ENCODE measurements at regions not wholly inside any gene's neighbourhood (a gene's known extent, or its start where the extent isn't known, plus 50 kb on each side); places are given as distances from the start of the nearest gene placed in this dataset.

GRCh38 chr9:85260275-85260845, 481.4 kb downstream of the AGTPBP1 start:
- DNase-seq (ENCODE audit: low spot score) = no peak

- peak; percentile 84 for DNase-seq (ENCODE audit: low spot score)
Measured at GRCh38 chr9:85258823-85259370, 482.9 kb downstream of the AGTPBP1 start.

GRCh38 chr9:85258236-85258635, 483.5 kb downstream of the AGTPBP1 start:
- DNase-seq (ENCODE audit: low spot score) = no peak

DNA sequence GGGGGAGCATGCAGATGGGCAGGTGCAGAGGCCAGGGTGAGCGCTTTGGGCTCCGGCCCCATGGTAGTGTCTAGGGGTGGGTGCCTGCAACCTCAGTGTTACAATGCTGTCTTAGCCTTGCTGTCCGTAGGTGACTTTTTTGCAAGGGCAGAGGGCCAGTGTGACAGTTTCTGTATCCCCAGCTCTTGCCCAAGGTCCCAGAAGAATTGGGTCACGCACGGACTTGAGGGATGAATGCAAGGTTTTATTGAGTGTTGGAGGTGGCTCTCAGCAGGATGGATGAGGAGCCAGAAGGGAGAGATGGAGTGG, 492.5 kb downstream of the AGTPBP1 start:
- no peak for DNase-seq (ENCODE audit: low spot score)

GRCh38 chr9:85248514-85249312, 493.0 kb downstream of the AGTPBP1 start:
- DNase-seq (ENCODE audit: low spot score) = peak; percentile 21

DNA sequence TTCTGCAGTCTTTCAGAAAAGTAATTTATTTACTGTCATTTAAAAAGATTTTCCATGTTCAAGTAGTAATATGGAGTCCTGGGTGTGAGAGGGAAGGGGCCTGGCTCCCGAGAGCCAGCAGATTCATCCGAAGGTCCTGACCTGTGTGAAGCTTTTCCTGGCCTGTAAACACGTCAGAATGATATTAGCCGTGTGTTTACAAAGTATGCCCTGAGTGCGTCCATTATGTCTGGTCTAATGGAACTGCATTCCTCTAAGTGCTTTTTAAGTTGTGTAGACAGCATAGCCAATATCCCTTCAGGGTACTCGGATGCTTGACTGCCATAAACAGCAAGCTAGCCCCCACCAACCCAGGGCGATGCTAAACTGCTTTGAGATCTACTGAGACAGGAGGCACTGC, 495.2 kb downstream of the AGTPBP1 start:
- no peak for DNase-seq (ENCODE audit: low spot score)

DNA sequence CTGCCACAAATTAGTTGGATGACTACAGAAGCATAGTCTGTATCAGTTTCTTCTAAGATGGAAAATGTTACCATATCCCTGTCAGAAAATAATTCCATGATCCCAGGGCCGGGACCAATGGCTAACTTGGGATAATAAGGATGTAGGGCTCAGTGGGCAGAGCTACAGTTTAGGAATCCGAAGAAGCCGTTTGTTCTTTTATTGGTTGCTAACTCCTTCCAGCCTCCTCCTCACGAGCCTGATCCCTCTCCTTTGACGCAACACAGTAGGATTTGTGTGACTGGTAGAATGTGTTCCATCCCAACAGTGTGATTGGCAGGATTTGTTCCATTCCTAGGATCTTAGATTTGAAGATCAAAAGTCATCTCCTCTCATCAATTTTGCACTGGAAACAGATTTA, 496.9 kb downstream of the AGTPBP1 start:
- DNase-seq (ENCODE audit: low spot score) = no peak

- no peak for DNase-seq (ENCODE audit: low spot score)
Measured at GRCh38 chr9:85243977-85244376, 497.8 kb downstream of the AGTPBP1 start.

GRCh38 chr9:85237478-85237877, 504.3 kb downstream of the AGTPBP1 start:
- no peak for DNase-seq (ENCODE audit: low spot score)

GRCh38 chr9:85230081-85230480, 511.7 kb downstream of the AGTPBP1 start:
- no peak for DNase-seq (ENCODE audit: low spot score)

DNA sequence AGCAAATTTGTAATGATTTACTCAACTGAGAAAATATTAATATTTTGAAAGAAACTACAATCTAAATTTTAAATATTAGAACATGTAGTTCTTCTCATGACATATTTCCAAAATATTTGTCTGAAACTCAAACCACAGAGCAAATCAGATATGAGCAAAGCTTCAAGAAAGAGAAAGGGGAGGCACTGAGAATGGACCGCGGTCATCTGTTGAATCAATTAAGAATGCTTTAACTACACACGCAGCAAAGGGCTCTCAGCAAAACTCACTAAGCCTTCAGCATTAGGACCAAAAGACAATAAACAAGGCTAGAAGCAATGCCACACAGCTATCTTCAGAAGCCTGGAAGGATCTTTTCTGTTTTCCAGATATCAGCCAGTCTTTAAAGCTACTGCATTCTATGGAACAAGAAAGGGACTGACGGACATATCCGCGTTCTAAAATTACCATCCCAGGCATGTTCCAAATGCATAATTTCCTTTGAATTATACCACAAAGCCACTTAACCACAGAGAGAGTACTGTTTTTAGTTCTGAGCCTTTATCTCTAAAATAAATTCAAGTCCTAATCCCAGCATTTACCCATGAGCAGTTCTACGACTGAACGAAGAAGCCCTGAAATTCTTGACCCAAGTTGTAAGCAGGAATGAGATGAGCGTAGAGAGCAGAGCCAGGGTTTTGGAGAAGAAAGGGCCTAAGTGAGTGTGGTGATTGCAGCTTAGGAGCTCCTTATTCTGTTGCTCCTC, 513.5 kb downstream of the AGTPBP1 start:
- no peak for DNase-seq (ENCODE audit: low spot score)

DNA sequence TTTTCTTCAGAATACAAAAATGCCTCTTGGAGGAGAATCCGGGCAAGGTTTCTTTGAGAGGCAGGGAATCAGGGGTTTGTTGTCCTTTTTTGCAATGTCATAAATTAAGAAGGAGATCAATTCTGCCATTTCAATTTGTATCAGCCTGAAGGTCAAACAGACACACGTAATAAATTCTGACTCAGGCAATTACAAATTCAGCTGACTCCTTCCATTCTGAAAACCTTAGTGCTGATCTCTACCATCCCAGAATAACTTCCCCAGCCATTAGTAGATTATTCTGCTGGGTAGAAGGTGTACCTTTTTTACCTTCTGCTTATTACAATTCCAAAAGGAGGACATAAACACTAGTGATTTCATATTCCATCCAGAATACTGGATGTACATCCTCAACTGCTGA, 516.6 kb downstream of the AGTPBP1 start:
- DNase-seq (ENCODE audit: low spot score) = no peak

- peak; percentile 31 for DNase-seq (ENCODE audit: low spot score)
Measured at GRCh38 chr9:85224729-85225128, 517.0 kb downstream of the AGTPBP1 start.

- no peak for DNase-seq (ENCODE audit: low spot score)
Measured at GRCh38 chr9:85224301-85224700, 517.5 kb downstream of the AGTPBP1 start.

GRCh38 chr9:85223506-85224125, 518.1 kb downstream of the AGTPBP1 start:
- no peak for DNase-seq (ENCODE audit: low spot score)

DNA sequence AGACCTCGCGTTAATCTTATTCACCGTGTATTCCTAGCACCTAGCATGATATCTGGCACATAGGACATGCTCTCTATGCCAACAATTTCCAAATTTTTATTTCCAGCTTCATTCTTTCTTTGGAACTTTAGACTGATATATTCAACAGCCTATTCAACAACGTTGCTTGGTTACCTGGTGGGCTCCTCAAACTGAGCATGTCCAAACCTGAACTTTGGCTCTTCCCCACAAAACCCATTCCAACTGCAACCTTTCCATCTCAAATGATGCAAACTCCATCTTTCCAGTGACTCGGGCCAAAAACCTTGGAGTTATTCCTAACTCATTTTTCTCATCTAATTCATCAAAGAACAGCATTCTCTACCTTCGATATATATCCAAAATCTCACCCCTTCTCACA, 525.2 kb downstream of the AGTPBP1 start:
- no peak for DNase-seq (ENCODE audit: low spot score)

GRCh38 chr9:85215961-85216360, 525.8 kb downstream of the AGTPBP1 start:
- no peak for DNase-seq (ENCODE audit: low spot score)

DNA sequence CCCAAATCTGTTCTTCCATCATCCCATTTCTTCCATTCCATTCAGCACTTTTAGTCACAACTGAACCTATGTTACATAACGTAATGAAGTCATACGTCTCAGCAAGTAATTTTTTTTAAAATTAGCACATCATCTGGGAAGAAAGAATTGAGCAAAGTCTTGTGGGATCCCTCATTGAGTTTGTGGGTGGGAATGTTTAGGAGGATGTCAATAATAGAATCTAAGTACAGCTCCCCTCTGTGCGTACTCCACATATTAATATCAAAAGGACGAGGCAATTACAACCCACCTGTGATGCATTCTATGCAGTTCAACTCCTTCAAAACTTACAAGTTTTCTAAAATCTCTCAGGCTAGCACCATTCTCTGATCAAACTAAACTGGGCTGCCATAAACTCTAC, 526.3 kb downstream of the AGTPBP1 start:
- DNase-seq (ENCODE audit: low spot score) = no peak

DNA sequence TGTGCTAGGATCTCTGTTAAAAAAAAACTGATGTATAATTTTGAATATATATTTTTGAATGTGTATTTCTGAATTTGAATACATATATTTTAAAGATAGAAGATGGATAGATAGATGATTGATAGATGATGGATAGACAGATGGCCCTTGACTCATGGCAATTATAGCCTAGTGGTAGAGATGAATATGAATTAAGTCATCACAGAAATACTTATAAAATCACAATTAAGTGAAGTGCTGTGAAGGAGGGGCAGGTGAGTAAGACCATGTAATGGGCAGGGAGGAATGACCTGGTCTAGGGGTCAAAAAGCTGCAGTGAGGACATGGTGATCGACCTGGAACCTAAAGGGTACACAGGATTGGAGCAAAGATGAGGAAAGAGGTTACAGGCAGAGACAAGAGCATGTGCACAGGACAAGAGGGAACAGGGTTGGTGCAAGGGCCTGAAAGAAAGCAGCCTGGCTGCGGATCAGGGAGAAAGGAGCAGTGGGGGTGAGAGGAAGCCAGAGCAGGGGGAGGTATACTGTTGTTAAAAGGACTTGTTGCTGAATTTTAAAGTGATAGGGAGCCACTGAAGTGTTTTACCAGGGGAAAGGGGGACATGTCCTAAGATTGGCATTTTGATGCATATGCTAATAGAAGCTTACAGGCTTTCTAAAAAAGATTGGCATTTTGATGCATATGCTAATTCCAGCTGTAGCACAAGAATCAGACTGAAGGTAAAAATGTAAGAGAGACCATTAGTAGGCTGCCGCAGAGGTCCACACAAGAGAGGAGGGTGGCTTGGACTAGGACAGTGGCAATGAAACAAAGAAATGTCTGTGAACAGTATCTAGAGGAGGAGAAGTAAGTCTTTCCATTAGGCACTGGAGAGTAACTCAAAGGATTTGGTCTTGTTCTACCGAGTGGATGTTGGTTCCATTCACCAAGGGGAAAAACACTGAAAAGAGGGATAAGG, 527.8 kb downstream of the AGTPBP1 start:
- DNase-seq (ENCODE audit: low spot score) = no peak

DNA sequence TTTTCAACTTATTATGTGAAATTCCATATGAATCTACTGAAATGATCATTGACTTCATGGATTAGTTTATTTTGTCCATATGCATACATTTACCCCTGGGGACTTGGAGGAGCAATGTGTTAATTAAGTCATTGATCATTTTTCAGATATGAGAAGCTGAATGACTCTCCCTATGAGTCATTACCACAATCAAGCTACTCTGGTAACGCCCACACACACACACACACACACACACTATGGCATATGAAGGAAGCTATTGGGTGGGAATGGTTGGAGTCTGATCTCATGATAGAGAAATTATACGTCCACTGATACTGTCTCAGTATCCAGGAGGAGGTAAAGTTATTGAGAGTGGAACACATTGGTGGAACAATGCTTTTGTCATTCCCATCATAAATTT, 528.9 kb downstream of the AGTPBP1 start:
- peak; percentile 70 for DNase-seq (ENCODE audit: low spot score)

GRCh38 chr9:85212209-85212608, 529.5 kb downstream of the AGTPBP1 start:
- peak; percentile 50 for DNase-seq (ENCODE audit: low spot score)

All from H4 (cell line).